Calu3 (cell line): ENCODE measurements at regions not wholly inside any gene's neighbourhood (a gene's known extent, or its start where the extent isn't known, plus 50 kb on each side); places are given as distances from the start of the nearest gene placed in this dataset.

Experiments used
- BruUV-seq: library from RNA; stranded (reverse); fragments of 400-500 nt; replicated peaks from 2 replicates; lab custom pipeline; 2021; lab: Mats Ljungman, UMichigan
- CTCF ChIA-PET: fragments of 300-600 bp; sonication (Branson Sonifier 250); formaldehyde crosslinking; loops from one replicate; lab custom pipeline; 2022; ENCODE audit warnings: antibody characterized with exemption; lab: Charles Lee
- DNase-seq: peaks from one replicate; pipeline ENCODE4 v3.0.0; 2022
- H3K27ac Mint-ChIP-seq: one replicate; pipeline ENCODE4 v1.8.0; 2022; ENCODE audit warnings: mixed read lengths; ENCODE audit not compliant: unreplicated experiment
- H3K27me3 Mint-ChIP-seq: one replicate; pipeline ENCODE4 v1.8.0; 2022; ENCODE audit warnings: mixed read lengths; ENCODE audit not compliant: unreplicated experiment
- H3K36me3 Mint-ChIP-seq: one replicate; pipeline ENCODE4 v1.8.0; 2022; ENCODE audit warnings: mild to moderate bottlenecking, moderate library complexity, mixed read lengths; ENCODE audit not compliant: insufficient read depth, unreplicated experiment
- H3K4me1 Mint-ChIP-seq: one replicate; pipeline ENCODE4 v1.8.0; 2022; ENCODE audit warnings: mild to moderate bottlenecking, low read depth, mixed read lengths; ENCODE audit not compliant: unreplicated experiment
- H3K4me3 Mint-ChIP-seq: one replicate; pipeline ENCODE4 v1.8.0; 2022; ENCODE audit warnings: mild to moderate bottlenecking, low read depth, moderate library complexity, mixed read lengths; ENCODE audit not compliant: unreplicated experiment
- H3K9me3 Mint-ChIP-seq: one replicate; pipeline ENCODE4 v1.8.0; 2022; ENCODE audit warnings: low read depth, mixed read lengths; ENCODE audit not compliant: unreplicated experiment
- intact Hi-C: fragments of 100-400 bp; cut with micrococcal nuclease; formaldehyde crosslinking; loops from one replicate; pipeline ENCODE4 v1.10.0; 2022; ENCODE audit not compliant: unreplicated experiment
- TF ChIP-seq, protein P1 (sequence below): fragments of 200-600 bp; IDR thresholded peaks from one replicate; pipeline ENCODE4 v1.8.0; 2022; ENCODE audit warnings: antibody characterized with exemption; ENCODE audit not compliant: unreplicated experiment

DNA sequence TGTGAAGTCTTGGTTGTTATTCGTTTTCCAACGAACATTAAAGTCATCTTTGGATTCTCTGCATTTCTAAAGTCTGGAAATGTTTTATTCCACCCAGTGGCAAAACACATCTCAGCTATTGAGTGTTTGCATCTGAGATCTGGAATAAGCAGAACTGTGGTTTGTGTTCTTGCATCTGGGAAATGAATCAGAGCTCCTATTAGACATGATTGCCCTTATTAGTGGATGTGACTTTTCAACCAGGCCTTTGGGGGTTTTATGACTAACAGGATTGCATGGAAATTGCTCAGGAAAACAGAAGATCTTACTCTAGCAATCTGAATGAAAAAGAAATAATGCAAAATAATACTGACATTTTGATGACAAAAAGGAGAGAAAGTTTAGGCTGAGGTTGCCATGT lies 488.8 kb downstream of the IRS2 start:
- Mint-ChIP-seq H3K36me3 (no peaks in the 10 kb centered on the region), H3K4me1 (no peaks in the 10 kb centered on the region), H3K27ac (no peak overlapping the region), H3K4me3 (no peak overlapping the region), H3K27me3 (no peaks in the 10 kb centered on the region), H3K9me3 (no peaks in the 10 kb centered on the region)
- TF ChIP-seq, protein P1, sequence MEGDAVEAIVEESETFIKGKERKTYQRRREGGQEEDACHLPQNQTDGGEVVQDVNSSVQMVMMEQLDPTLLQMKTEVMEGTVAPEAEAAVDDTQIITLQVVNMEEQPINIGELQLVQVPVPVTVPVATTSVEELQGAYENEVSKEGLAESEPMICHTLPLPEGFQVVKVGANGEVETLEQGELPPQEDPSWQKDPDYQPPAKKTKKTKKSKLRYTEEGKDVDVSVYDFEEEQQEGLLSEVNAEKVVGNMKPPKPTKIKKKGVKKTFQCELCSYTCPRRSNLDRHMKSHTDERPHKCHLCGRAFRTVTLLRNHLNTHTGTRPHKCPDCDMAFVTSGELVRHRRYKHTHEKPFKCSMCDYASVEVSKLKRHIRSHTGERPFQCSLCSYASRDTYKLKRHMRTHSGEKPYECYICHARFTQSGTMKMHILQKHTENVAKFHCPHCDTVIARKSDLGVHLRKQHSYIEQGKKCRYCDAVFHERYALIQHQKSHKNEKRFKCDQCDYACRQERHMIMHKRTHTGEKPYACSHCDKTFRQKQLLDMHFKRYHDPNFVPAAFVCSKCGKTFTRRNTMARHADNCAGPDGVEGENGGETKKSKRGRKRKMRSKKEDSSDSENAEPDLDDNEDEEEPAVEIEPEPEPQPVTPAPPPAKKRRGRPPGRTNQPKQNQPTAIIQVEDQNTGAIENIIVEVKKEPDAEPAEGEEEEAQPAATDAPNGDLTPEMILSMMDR: no peak
- CTCF ChIA-PET: no interaction called here
- no peak for DNase-seq
- intact Hi-C loops: no loop called here
- BruUV-seq: no TSS peak

DNA sequence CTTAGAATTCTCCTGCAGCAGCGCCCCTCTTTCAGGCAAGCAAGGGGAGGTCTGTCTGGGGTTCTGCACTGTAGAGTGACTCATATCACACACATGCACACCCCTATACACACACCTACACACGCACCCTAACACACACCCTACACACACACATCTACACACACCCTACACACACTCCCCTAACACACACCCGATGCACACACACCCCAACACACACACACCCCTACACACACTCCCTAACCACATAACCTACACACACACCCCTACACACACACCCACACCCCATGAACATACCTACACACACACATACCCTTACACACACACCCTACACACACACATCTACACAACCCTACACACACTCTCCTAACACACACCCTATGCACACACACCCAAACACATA lies 493.2 kb downstream of the IRS2 start:
- Mint-ChIP-seq H3K9me3 (no peaks in the 10 kb centered on the region), H3K27ac (no peak overlapping the region), H3K27me3 (no peaks in the 10 kb centered on the region), H3K4me1 (no peaks in the 10 kb centered on the region), H3K4me3 (no peak overlapping the region), H3K36me3 (no peaks in the 10 kb centered on the region)
- TF ChIP-seq, protein P1: no peak
- BruUV-seq: no TSS peak
- intact Hi-C loops: no loop called here
- DNase-seq: no peak
- CTCF ChIA-PET: no interaction called here

DNA sequence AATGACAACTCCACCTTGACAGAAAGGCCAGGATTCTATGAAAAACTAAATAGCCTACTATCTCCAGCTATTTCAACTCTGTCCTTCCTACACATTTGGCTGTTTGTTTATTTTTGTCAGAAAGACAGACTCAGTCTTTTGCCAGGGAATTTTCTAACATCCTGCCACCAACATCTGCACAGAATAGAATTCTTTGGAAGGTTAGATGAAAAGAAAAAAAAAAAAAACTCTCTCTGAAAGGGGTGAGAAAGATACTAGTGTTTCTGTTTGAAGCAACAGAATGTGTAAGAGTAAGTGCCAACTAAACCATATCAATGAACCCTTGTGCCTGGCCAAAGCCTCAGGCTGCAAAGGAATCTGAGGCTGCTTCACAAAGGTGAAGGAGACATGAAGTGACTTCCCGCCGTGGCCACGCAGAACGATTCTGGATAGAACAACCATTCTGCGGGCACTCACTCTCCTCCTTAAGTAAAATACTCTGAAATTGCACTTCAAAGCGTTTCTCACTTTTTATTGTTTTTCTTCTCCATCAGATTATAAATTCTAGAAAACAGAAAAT lies 498.2 kb downstream of the IRS2 start:
- Mint-ChIP-seq H3K4me1 (no peaks in the 10 kb centered on the region), H3K4me3 (no peak overlapping the region), H3K36me3 (no peaks in the 10 kb centered on the region), H3K27ac (no peak overlapping the region), H3K27me3 (no peaks in the 10 kb centered on the region), H3K9me3 (no peaks in the 10 kb centered on the region)
- DNase-seq: no peak
- TF ChIP-seq, protein P1: no peak
- intact Hi-C loops: no loop called here
- CTCF ChIA-PET: no interaction called here
- no TSS peak for BruUV-seq

DNA sequence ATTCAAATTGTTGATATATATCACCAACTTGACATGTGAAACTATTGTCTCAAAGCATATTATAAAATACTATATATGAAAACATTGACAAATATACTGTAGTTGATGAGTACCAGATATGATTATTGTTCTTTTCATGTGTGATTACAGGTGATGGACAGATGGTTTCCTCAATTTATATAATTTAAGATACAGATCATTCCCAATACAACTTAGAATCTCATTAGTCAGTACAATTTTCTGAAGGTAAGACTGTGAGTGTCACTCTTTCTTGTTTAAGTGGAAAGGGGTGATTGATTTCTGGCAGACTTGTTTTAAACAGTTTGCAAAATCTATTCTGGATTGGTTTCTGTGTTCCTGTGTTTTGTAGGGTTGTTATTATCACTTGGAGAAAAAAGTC lies 498.8 kb downstream of the IRS2 start:
- CTCF ChIA-PET: no interaction called here
- no peak overlapping the region for H3K4me3 Mint-ChIP-seq

More for the DNA sequence above, 498.8 kb downstream of the IRS2 start:
- BruUV-seq: no TSS peak
- H3K9me3 Mint-ChIP-seq: no peaks in the 10 kb centered on the region
- no peaks in the 10 kb centered on the region for H3K4me1 Mint-ChIP-seq
- no peaks in the 10 kb centered on the region for H3K27me3 Mint-ChIP-seq
- H3K27ac Mint-ChIP-seq: no peak overlapping the region
- H3K36me3 Mint-ChIP-seq: no peaks in the 10 kb centered on the region
- intact Hi-C loops: no loop called here
- DNase-seq: no peak
- TF ChIP-seq, protein P1: no peak
